ENCODE measurements at regions not wholly inside any gene's neighbourhood (a gene's known extent, or its start where the extent isn't known, plus 50 kb on each side); places are given as distances from the start of the nearest gene placed in this dataset.

DNA sequence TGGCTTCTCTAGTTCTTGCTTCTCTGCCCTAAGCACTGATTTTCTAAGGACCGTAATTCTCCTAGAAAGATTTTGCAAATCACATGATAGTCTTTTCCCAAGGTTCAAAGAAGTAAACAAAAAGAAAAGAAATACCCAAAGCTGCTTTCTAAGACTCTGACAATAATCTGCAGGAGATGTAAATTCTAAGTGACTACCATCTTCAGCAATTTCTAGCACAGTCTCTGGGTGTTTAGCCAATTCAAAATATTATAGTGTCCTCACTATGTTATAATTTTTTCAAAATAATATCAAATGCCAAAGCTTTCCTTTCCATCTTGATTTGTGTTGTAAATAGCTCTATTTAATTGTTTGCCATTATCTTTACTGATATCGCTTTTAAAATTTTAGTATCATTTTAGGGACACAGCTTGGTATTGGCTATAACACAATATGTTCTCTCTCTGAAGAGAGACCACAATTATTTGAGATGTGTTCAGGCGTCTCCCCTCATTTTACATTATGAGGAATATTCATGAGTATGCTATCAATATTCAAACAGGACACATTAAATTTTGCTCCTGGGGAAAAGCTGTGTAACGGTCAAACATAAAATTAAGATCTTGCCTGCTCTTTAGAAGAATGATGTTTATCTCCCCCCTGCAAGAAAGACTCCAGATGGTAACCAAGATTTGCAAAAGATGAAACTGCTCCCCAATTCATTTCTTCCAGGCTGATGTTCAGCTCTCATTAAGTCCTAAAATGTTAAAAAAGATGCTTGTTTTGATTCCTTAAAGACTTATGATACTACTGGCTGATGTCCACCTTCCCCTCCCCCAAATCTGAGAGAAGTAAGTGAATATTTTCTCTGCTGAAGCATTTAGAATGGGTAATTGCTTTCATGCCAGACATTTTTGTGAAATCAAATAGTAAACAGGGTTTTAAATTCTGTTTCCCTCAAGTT, 191.9 kb upstream of the WDR11 start:
- no peak for TF ChIP-seq POU2F2 (IDR thresholded peaks at IDR 0.05; ENCODE audit: low read depth, low read length)
- no peak for TF ChIP-seq POLR2A (IDR thresholded peaks at IDR 0.05; ENCODE audit: low read depth, low read length)
- TF ChIP-seq POLR2AphosphoS5 (IDR thresholded peaks at IDR 0.05; ENCODE audit: low read depth, low read length): no peak
- TF ChIP-seq TAF1 (IDR thresholded peaks at IDR 0.05; ENCODE audit: low read depth, low read length): no peak
- no peak for TF ChIP-seq SPI1 (IDR thresholded peaks at IDR 0.05; ENCODE audit: low read depth, low read length)
- TF ChIP-seq PAX5 (IDR thresholded peaks at IDR 0.05; ENCODE audit: insufficient read depth, low read length, severe bottlenecking): no peak
- no peak for FAIRE-seq
- no peak for DNase-seq (ENCODE audit: insufficient read length, low spot score)

GRCh38 chr10:120666308-120666707, 184.9 kb upstream of the WDR11 start:
- FAIRE-seq: no peak
- no peak for TF ChIP-seq SPI1 (IDR thresholded peaks at IDR 0.05; ENCODE audit: low read depth, low read length)
- no peak for DNase-seq (ENCODE audit: insufficient read length, low spot score)

- FAIRE-seq (no peak), DNase-seq (ENCODE audit: insufficient read length, low spot score) (no peak)
- TF ChIP-seq POLR2A (IDR thresholded peaks at IDR 0.05; ENCODE audit: low read depth, low read length) (no peak), TAF1 (IDR thresholded peaks at IDR 0.05; ENCODE audit: low read depth, low read length) (no peak), POLR2AphosphoS5 (IDR thresholded peaks at IDR 0.05; ENCODE audit: low read depth, low read length) (no peak), SPI1 (IDR thresholded peaks at IDR 0.05; ENCODE audit: low read depth, low read length) (no peak), POU2F2 (IDR thresholded peaks at IDR 0.05; ENCODE audit: low read depth, low read length) (no peak), PAX5 (IDR thresholded peaks at IDR 0.05; ENCODE audit: insufficient read depth, low read length, severe bottlenecking) (no peak)
These were observed 183.9 kb upstream of the WDR11 start for GRCh38 chr10:120667276-120667675.

- no peak for DNase-seq (ENCODE audit: insufficient read length, low spot score)
- FAIRE-seq: no peak
- TF ChIP-seq SPI1 (IDR thresholded peaks at IDR 0.05; ENCODE audit: low read depth, low read length) (no peak), POU2F2 (IDR thresholded peaks at IDR 0.05; ENCODE audit: low read depth, low read length) (no peak), POLR2AphosphoS5 (IDR thresholded peaks at IDR 0.05; ENCODE audit: low read depth, low read length) (no peak), PAX5 (IDR thresholded peaks at IDR 0.05; ENCODE audit: insufficient read depth, low read length, severe bottlenecking) (no peak), TAF1 (IDR thresholded peaks at IDR 0.05; ENCODE audit: low read depth, low read length) (no peak), POLR2A (IDR thresholded peaks at IDR 0.05; ENCODE audit: low read depth, low read length) (no peak)
These were observed 179.7 kb upstream of the WDR11 start for GRCh38 chr10:120671491-120671890.

DNA sequence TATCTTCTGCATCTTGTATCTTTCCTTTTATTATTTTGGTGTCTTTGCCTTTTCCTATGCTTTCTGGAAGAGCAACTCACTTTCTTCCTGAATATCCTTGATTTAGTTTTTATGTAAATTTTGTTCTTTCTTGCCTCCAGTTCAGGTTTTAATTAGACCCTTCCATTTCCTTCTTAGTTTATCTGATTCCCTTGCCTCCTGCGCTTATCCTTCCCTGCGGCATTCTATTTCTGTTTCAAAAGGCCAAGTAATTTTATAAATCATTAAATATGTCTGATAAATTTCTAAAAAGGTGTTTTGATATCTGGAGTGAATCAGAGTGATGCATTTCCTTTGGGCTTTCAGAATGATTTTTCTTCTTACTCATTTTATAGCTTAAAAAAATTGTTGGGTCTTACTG, 167.7 kb upstream of the WDR11 start:
- TF ChIP-seq SPI1 (IDR thresholded peaks at IDR 0.05; ENCODE audit: low read depth, low read length) (no peak), POLR2AphosphoS5 (IDR thresholded peaks at IDR 0.05; ENCODE audit: low read depth, low read length) (no peak), PAX5 (IDR thresholded peaks at IDR 0.05; ENCODE audit: insufficient read depth, low read length, severe bottlenecking) (no peak), POU2F2 (IDR thresholded peaks at IDR 0.05; ENCODE audit: low read depth, low read length) (no peak), POLR2A (IDR thresholded peaks at IDR 0.05; ENCODE audit: low read depth, low read length) (no peak), TAF1 (IDR thresholded peaks at IDR 0.05; ENCODE audit: low read depth, low read length) (no peak)
- no peak for FAIRE-seq
- DNase-seq (ENCODE audit: insufficient read length, low spot score): no peak

DNA sequence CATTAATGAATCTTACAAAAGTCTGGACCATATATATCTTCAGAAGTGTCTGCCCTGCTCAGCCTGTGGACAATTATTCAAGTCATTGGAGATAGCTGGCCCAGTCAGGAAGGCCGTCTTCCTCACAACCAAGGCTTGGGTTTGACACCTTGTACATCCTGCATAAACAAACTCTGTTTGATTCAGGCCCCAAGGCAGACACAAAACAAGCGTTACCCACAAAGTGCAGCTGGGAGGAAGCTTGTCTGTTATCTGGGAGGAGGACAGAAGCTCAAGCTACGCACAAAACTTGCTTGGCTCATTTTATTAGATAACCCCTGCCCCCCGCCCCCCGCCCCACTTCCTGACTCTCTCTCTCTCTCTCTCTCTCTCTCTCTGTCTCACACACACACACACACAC, 166.9 kb upstream of the WDR11 start:
- DNase-seq (ENCODE audit: insufficient read length, low spot score) (no peak), FAIRE-seq (no peak)
- no peak for TF ChIP-seq SPI1 (IDR thresholded peaks at IDR 0.05; ENCODE audit: low read depth, low read length)
- TF ChIP-seq PAX5 (IDR thresholded peaks at IDR 0.05; ENCODE audit: insufficient read depth, low read length, severe bottlenecking): no peak
- TF ChIP-seq POU2F2 (IDR thresholded peaks at IDR 0.05; ENCODE audit: low read depth, low read length): no peak
- TF ChIP-seq POLR2A (IDR thresholded peaks at IDR 0.05; ENCODE audit: low read depth, low read length): no peak
- no peak for TF ChIP-seq POLR2AphosphoS5 (IDR thresholded peaks at IDR 0.05; ENCODE audit: low read depth, low read length)

GRCh38 chr10:120685136-120685535, 166.0 kb upstream of the WDR11 start:
- DNase-seq (ENCODE audit: insufficient read length, low spot score): no peak
- TF ChIP-seq SPI1 (IDR thresholded peaks at IDR 0.05; ENCODE audit: low read depth, low read length): no peak
- TF ChIP-seq POU2F2 (IDR thresholded peaks at IDR 0.05; ENCODE audit: low read depth, low read length): no peak
- TF ChIP-seq POLR2A (IDR thresholded peaks at IDR 0.05; ENCODE audit: low read depth, low read length): no peak
- no peak for TF ChIP-seq TAF1 (IDR thresholded peaks at IDR 0.05; ENCODE audit: low read depth, low read length)
- no peak for TF ChIP-seq PAX5 (IDR thresholded peaks at IDR 0.05; ENCODE audit: insufficient read depth, low read length, severe bottlenecking)
- TF ChIP-seq POLR2AphosphoS5 (IDR thresholded peaks at IDR 0.05; ENCODE audit: low read depth, low read length): no peak
- FAIRE-seq: no peak

GRCh38 chr10:120688928-120689327, 162.2 kb upstream of the WDR11 start:
- no peak for TF ChIP-seq TAF1 (IDR thresholded peaks at IDR 0.05; ENCODE audit: low read depth, low read length)
- no peak for TF ChIP-seq POU2F2 (IDR thresholded peaks at IDR 0.05; ENCODE audit: low read depth, low read length)
- no peak for TF ChIP-seq PAX5 (IDR thresholded peaks at IDR 0.05; ENCODE audit: insufficient read depth, low read length, severe bottlenecking)
- TF ChIP-seq POLR2AphosphoS5 (IDR thresholded peaks at IDR 0.05; ENCODE audit: low read depth, low read length): no peak
- TF ChIP-seq SPI1 (IDR thresholded peaks at IDR 0.05; ENCODE audit: low read depth, low read length): no peak
- FAIRE-seq (no peak), DNase-seq (ENCODE audit: insufficient read length, low spot score) (no peak)

GRCh38 chr10:120689777-120690529, 161.2 kb upstream of the WDR11 start:
- DNase-seq (ENCODE audit: insufficient read length, low spot score): no peak
- no peak for FAIRE-seq
- TF ChIP-seq PAX5 (IDR thresholded peaks at IDR 0.05; ENCODE audit: insufficient read depth, low read length, severe bottlenecking) (no peak), POLR2A (IDR thresholded peaks at IDR 0.05; ENCODE audit: low read depth, low read length) (no peak), TAF1 (IDR thresholded peaks at IDR 0.05; ENCODE audit: low read depth, low read length) (no peak)
